GM12875 (cell line): ENCODE measurements at regions not wholly inside any gene's neighbourhood (a gene's known extent, or its start where the extent isn't known, plus 50 kb on each side); places are given as distances from the start of the nearest gene placed in this dataset.

ENCODE experiments used
- H3K4me3 ChIP-seq: one replicate; pipeline ENCODE4 v1.5.1; 2011; ENCODE audit warnings: low read depth, low read length, control low read depth
- CTCF ChIP-seq: IDR thresholded peaks from 2 replicates; pipeline ENCODE4 v1.5.1; 2011; ENCODE audit warnings: low read depth, mild to moderate bottlenecking, control low read depth, inconsistent platforms, low read length, moderate library complexity, borderline replicate concordance; ENCODE audit not compliant: insufficient read depth

GRCh38 chr12:58433959-58434358 lies 486.3 kb downstream of the LRIG3 start:
- TF ChIP-seq CTCF, result no peak
- no peak overlapping the region for H3K4me3 ChIP-seq

GRCh38 chr12:58434726-58435125 lies 485.6 kb downstream of the LRIG3 start:
- no peak for TF ChIP-seq CTCF

DNA sequence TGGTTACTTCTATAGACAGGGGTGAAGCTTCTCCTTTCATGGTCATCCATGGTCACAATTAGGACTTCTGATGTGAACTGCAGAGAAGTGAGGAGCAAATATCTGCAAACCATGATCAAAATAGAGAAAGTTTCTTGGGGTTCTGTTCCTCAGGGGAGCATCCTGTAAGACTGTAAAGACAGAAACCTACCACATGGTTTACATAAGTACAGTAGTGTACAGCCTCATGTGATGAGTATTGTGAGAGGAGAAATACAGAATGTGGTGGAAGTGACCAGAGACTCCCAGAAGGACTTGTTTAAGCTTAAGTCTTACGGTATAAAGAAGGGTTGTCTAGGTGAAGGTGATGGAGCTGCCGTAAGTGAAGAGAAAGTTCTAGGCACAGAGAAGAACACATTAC lies 484.7 kb downstream of the LRIG3 start:
- H3K4me3 ChIP-seq, result no peak overlapping the region
- no peak for TF ChIP-seq CTCF

More at GRCh38 chr12:58434726-58435125, 485.6 kb downstream of the LRIG3 start:
- no peak overlapping the region for H3K4me3 ChIP-seq

- H3K4me3 ChIP-seq, result no peak overlapping the region
- TF ChIP-seq CTCF, result no peak
These were observed 478.8 kb downstream of the LRIG3 start for GRCh38 chr12:58441483-58441882.

DNA sequence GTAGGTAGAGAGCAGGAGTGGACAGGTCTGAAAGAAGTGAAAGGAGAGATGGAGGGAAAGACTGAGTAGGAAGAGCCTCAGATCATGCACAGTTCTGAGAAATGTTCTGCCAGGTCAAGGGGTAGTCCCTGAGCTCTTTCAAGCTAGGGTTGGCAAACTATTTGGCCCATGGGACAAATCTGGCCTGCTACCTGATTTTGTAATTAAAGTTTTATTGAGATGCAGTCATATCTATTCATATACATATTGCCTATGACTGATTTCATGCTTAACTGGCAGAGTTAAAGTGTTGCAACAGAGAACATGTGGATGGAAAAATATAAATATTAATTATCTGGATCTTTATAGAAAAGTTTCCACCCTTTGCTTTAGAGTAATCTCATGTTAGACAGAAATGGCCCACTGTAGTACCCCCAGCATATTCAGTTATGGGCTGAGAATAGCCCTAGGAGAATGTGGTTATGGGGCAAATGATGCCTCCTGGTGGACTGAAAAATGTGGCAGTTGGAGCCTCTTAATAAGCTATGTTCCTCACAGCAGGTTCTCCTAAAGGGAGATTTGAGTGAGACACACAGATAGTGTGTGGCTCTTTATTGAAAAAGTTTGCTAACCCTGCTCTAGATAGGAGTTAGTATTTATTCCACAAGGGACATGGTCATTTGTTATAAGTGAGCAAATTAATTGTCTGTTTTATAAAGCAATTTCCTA lies 476.9 kb downstream of the LRIG3 start:
- H3K4me3 ChIP-seq, result no peak overlapping the region
- TF ChIP-seq CTCF, result peak; percentile 42; the same call in 1 of the 2 replicates

- no peak overlapping the region for H3K4me3 ChIP-seq
- TF ChIP-seq CTCF, result no peak
These were observed 476.3 kb downstream of the LRIG3 start for GRCh38 chr12:58443981-58444371.

DNA sequence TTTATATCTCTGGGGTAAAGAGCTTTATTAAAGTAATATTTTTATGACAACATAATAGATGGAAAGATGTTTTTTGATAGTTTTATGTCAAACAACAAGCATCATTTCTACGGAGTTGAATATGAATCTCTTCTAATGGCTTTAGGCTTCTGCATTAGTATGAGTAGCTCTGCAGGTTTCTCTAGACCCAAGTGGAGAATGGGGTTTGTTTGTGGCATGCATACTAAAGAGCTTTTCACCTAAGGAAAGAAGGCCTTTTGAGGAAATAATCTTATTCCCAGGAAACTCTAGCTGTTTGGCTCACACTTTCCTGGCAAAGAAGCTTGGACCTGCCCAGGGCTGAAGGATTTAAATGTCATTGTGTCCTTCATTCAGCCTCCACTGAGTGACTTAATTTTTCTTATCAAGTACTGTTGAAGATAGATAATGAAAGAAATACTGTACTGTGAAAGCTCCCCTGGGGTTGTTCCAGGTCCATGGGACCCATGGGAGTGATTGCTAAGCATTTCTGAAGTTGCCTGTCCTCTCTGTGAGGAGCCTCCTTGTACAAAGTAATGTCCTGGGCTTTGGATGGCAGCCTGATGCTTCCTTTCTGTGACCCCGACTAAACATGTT lies 469.3 kb downstream of the LRIG3 start:
- no peak for TF ChIP-seq CTCF
- H3K4me3 ChIP-seq, result no peak overlapping the region
